ENCODE measurements at regions not wholly inside any gene's neighbourhood (a gene's known extent, or its start where the extent isn't known, plus 50 kb on each side); places are given as distances from the start of the nearest gene placed in this dataset.

DNA sequence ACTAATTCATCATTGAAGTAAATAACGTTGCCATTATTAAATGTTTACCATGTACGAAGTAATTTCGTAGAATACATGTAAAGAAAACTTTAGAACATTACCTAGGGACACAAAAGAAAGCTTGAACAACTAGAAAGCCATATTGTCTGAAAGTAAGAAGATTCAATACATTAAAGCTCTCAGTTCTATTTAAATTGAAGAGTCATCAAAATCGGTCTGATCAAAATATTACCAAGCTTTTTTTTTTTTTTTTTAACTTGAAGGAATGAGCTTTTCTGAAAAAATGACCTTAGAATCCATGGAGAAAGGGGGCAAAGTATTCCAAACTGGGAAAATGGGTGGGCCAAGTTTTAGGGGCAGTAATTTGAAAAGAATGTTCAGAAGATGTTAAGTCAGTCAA is 300.8 kb downstream of the GPD2 start:
- Histone ChIP-seq H3K36me3 (ENCODE audit: control insufficient read depth, insufficient read depth, low read length) (no peaks in the 10 kb centered on the region), H3K4me3 (ENCODE audit: low read depth, low read length) (no peak overlapping the region), H3K27me3 (ENCODE audit: control insufficient read depth, insufficient read depth, low read length) (no peaks in the 10 kb centered on the region), H3K9me3 (ENCODE audit: control insufficient read depth, insufficient read depth, low read length) (no peaks in the 10 kb centered on the region), H3K9ac (ENCODE audit: low read depth, low read length) (no peak overlapping the region), H3K4me1 (ENCODE audit: control insufficient read depth, insufficient read depth, low read length) (no peaks in the 10 kb centered on the region)

DNA sequence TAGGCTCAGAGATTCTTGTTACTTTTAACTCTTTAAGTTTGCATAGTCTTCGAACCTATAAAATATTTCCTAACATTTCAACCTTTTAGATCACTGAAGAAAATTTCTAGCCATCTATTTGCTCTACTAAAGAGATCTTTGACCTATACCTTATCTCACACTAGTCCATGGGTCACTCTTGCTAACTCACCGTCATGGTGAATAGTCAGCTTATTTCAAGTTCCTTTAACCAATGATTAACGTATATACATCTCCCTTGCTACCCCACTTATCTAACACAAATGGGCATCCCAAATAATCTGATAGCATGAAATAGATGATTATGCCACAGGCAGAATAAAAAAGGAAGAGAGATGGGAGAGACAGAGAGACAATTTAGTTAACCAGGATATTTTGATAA is 303.1 kb downstream of the GPD2 start:
- no peak overlapping the region for H3K9ac ChIP-seq (ENCODE audit: low read depth, low read length)
- H3K36me3 ChIP-seq (ENCODE audit: control insufficient read depth, insufficient read depth, low read length), result no peaks in the 10 kb centered on the region
- H3K4me1 ChIP-seq (ENCODE audit: control insufficient read depth, insufficient read depth, low read length), result peaks cover under 1% of the 10 kb centered on the region
- no peaks in the 10 kb centered on the region for H3K9me3 ChIP-seq (ENCODE audit: control insufficient read depth, insufficient read depth, low read length)
- H3K27me3 ChIP-seq (ENCODE audit: control insufficient read depth, insufficient read depth, low read length), result no peaks in the 10 kb centered on the region
- no peak overlapping the region for H3K4me3 ChIP-seq (ENCODE audit: low read depth, low read length)

DNA sequence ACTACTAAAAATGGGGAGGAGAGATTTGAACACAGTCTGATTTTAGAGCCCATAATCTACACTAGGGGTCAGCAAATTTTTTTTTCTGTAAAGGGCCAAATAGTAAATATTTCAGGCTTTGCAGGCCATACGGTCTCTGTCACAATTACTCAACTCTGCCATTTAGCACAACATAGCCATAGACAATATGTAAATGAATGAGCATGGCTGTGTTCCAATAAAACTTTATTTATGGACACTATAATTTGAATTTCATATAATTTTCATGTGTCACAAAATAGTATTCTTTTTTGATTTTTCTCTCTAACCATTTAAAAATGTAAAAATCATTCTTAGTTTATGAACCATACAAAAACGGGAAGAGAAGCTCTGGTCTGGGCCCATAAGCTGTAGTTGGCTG is 309.4 kb downstream of the GPD2 start:
- Histone ChIP-seq H3K4me3 (ENCODE audit: low read depth, low read length) (no peak overlapping the region), H3K36me3 (ENCODE audit: control insufficient read depth, insufficient read depth, low read length) (no peaks in the 10 kb centered on the region), H3K4me1 (ENCODE audit: control insufficient read depth, insufficient read depth, low read length) (peaks cover 13% of the 10 kb centered on the region), H3K9ac (ENCODE audit: low read depth, low read length) (no peak overlapping the region), H3K9me3 (ENCODE audit: control insufficient read depth, insufficient read depth, low read length) (no peaks in the 10 kb centered on the region), H3K27me3 (ENCODE audit: control insufficient read depth, insufficient read depth, low read length) (no peaks in the 10 kb centered on the region)

DNA sequence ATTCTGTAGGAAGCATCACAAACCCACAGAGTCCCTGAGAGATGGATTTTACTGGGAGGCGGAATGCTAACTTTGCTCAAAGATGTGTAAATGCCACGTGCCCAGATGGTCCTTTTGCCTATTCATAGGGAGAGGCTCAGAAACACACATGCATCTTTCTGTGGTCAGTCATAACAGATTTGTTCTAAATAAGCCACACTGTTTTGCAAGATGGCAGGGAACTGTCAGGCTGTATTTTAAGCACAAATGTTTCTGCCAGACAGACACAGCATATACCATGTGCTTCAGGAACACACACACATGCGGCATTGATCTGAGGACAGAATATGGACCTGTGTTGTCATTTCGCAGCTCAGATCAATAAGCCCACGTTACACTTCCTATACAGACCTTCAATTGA is 312.0 kb downstream of the GPD2 start:
- H3K9ac ChIP-seq (ENCODE audit: low read depth, low read length), result no peak overlapping the region
- no peaks in the 10 kb centered on the region for H3K27me3 ChIP-seq (ENCODE audit: control insufficient read depth, insufficient read depth, low read length)
- H3K4me3 ChIP-seq (ENCODE audit: low read depth, low read length), result no peak overlapping the region
- H3K4me1 ChIP-seq (ENCODE audit: control insufficient read depth, insufficient read depth, low read length), result peaks cover 13% of the 10 kb centered on the region
- H3K9me3 ChIP-seq (ENCODE audit: control insufficient read depth, insufficient read depth, low read length), result no peaks in the 10 kb centered on the region
- no peaks in the 10 kb centered on the region for H3K36me3 ChIP-seq (ENCODE audit: control insufficient read depth, insufficient read depth, low read length)

DNA sequence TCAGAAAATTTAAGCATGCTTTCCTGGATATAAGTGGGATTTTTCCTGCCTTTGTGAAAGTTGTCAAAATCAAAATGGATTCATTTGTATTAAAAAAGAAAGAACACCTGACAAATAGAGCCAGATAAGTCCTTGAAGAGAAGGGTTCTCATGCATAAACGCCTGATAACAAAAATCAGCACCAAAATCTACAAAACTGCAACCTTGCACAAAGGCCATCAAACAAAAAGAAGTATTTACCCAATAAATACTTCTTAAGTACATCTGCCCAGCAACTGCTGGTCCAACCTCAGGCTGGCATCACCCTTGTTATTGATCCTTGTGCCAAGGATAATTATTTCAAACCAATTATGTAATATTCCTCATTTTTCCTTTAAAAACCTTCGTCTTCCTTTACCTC is 315.9 kb downstream of the GPD2 start:
- Histone ChIP-seq H3K9ac (ENCODE audit: low read depth, low read length) (no peak overlapping the region), H3K27me3 (ENCODE audit: control insufficient read depth, insufficient read depth, low read length) (no peaks in the 10 kb centered on the region), H3K4me3 (ENCODE audit: low read depth, low read length) (no peak overlapping the region), H3K4me1 (ENCODE audit: control insufficient read depth, insufficient read depth, low read length) (peaks cover 5% of the 10 kb centered on the region), H3K36me3 (ENCODE audit: control insufficient read depth, insufficient read depth, low read length) (no peaks in the 10 kb centered on the region), H3K9me3 (ENCODE audit: control insufficient read depth, insufficient read depth, low read length) (no peaks in the 10 kb centered on the region)

DNA sequence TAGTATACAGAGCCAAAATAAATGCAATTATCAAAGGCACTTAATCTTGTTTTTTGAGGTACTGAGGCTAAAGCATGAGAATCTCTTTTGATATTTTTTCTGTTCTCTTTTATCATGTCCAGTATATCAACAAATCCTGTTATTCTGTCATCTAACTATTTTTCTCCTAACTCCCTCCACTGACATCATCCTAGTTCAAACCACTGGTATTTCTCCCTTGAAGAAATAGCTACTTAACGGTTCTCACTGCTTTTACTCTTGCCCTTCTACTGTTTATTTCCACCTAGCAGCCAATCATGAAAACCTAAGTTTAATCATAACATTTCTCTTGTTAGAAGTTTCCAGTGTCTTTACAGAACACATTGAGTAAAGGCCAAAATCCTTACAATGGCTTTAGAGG is 317.6 kb downstream of the GPD2 start:
- Histone ChIP-seq H3K4me3 (ENCODE audit: low read depth, low read length) (no peak overlapping the region), H3K27me3 (ENCODE audit: control insufficient read depth, insufficient read depth, low read length) (no peaks in the 10 kb centered on the region), H3K9me3 (ENCODE audit: control insufficient read depth, insufficient read depth, low read length) (no peaks in the 10 kb centered on the region), H3K4me1 (ENCODE audit: control insufficient read depth, insufficient read depth, low read length) (no peaks in the 10 kb centered on the region), H3K36me3 (ENCODE audit: control insufficient read depth, insufficient read depth, low read length) (no peaks in the 10 kb centered on the region), H3K9ac (ENCODE audit: low read depth, low read length) (no peak overlapping the region)

DNA sequence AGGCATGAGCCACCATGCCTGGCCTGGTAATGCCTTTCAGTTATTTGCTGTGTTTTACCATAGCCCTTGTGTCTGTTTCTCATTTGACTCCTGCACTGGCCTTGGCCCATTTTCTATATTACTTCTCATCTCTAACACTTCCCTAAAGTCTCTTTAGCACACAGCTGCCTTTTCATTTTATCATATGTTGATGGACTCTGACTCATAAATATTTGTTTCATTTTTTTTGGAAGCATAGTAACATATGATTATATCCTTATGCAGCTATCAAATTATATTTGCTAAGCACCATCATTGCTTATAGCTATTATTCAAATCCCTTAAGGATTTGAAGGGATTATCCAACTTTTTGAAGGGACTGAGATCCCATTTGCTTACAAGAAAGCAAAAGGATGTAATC is 320.3 kb downstream of the GPD2 start:
- Histone ChIP-seq H3K9ac (ENCODE audit: low read depth, low read length) (no peak overlapping the region), H3K4me3 (ENCODE audit: low read depth, low read length) (no peak overlapping the region), H3K27me3 (ENCODE audit: control insufficient read depth, insufficient read depth, low read length) (no peaks in the 10 kb centered on the region), H3K9me3 (ENCODE audit: control insufficient read depth, insufficient read depth, low read length) (no peaks in the 10 kb centered on the region), H3K36me3 (ENCODE audit: control insufficient read depth, insufficient read depth, low read length) (no peaks in the 10 kb centered on the region), H3K4me1 (ENCODE audit: control insufficient read depth, insufficient read depth, low read length) (no peaks in the 10 kb centered on the region)

DNA sequence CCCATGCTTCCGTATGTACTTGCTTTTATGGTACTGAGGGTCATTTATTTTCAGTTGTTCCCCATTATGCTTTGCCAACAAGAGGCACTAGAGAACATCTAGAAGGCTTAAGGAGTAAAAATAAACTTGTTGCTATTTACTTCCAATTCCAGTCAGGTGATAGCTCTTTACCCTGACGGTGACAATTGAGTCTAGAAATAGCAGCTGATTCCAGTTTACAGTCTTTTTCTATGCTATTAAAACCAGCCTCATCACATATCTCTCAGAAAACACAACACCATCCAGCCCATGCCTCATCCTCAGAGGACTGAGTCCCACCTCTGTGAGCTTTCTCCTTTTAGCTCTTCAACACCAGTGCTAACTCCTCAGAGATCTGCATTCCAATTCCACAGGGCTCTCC is 327.0 kb downstream of the GPD2 start:
- Histone ChIP-seq H3K4me3 (ENCODE audit: low read depth, low read length) (no peak overlapping the region), H3K27me3 (ENCODE audit: control insufficient read depth, insufficient read depth, low read length) (no peaks in the 10 kb centered on the region), H3K4me1 (ENCODE audit: control insufficient read depth, insufficient read depth, low read length) (no peaks in the 10 kb centered on the region), H3K36me3 (ENCODE audit: control insufficient read depth, insufficient read depth, low read length) (no peaks in the 10 kb centered on the region), H3K9ac (ENCODE audit: low read depth, low read length) (no peak overlapping the region), H3K9me3 (ENCODE audit: control insufficient read depth, insufficient read depth, low read length) (no peaks in the 10 kb centered on the region)

DNA sequence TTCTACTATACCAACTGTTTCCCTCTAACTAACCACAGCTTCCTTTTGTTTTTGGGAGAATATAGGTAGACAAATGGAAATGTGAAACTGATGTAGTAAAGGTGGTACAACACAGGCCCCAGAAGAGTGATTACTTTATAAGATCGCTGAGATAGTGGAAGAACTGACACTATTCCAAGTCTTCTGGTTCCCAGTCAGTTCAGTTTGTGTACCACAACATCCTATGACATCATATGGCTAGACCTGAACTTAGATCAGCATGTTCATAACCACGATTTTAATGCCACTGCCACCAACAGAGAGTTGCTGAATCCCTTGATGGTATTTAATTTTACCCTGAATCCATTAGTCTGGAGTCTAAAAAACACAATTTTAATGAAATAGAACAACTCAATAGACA is 328.9 kb downstream of the GPD2 start:
- no peaks in the 10 kb centered on the region for H3K27me3 ChIP-seq (ENCODE audit: control insufficient read depth, insufficient read depth, low read length)
- no peaks in the 10 kb centered on the region for H3K4me1 ChIP-seq (ENCODE audit: control insufficient read depth, insufficient read depth, low read length)
- no peak overlapping the region for H3K4me3 ChIP-seq (ENCODE audit: low read depth, low read length)
- H3K9ac ChIP-seq (ENCODE audit: low read depth, low read length), result no peak overlapping the region
- H3K36me3 ChIP-seq (ENCODE audit: control insufficient read depth, insufficient read depth, low read length), result no peaks in the 10 kb centered on the region
- no peaks in the 10 kb centered on the region for H3K9me3 ChIP-seq (ENCODE audit: control insufficient read depth, insufficient read depth, low read length)

DNA sequence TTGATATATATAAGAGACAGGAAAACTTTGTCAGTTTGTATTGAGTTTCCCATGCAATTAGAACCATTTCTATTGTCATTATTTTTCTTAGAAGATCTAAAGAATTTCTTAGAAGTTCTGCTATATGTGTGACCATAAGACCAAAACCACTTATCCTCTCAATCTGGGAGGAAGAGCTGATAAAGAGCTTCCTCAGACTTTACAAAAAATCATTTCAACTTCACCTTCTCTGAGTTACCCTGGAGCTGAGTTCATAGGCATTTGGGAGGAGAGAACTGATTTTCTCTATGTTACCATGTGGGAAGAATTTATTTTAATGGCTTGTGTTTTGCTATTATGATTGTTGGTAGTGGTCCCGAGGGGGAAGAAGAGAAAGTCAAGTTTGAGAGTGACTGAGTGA is 329.3 kb downstream of the GPD2 start:
- H3K4me1 ChIP-seq (ENCODE audit: control insufficient read depth, insufficient read depth, low read length), result no peaks in the 10 kb centered on the region
- H3K27me3 ChIP-seq (ENCODE audit: control insufficient read depth, insufficient read depth, low read length), result no peaks in the 10 kb centered on the region
- H3K9me3 ChIP-seq (ENCODE audit: control insufficient read depth, insufficient read depth, low read length), result no peaks in the 10 kb centered on the region
- no peak overlapping the region for H3K9ac ChIP-seq (ENCODE audit: low read depth, low read length)
- no peak overlapping the region for H3K4me3 ChIP-seq (ENCODE audit: low read depth, low read length)
- no peaks in the 10 kb centered on the region for H3K36me3 ChIP-seq (ENCODE audit: control insufficient read depth, insufficient read depth, low read length)

DNA sequence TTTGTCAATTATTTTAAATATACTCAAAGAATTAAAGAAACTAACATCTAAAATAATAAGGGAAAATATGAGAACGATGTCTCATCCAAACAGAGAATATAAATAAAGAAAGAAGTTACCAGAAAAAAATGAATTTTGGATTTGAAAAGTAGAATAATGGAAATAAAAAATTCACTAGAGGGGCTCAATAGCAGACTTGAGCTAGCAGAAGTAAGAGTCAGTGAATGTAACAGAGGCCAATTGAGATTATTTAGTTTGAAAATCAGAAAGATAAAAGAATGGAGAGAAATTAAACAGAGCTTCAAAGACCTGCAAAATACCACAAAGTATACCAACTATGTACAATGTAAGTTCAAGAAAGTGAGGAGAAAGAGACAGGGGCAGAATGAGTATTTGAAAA is 333.6 kb downstream of the GPD2 start:
- Histone ChIP-seq H3K9me3 (ENCODE audit: control insufficient read depth, insufficient read depth, low read length) (no peaks in the 10 kb centered on the region), H3K27me3 (ENCODE audit: control insufficient read depth, insufficient read depth, low read length) (no peaks in the 10 kb centered on the region), H3K9ac (ENCODE audit: low read depth, low read length) (no peak overlapping the region), H3K4me1 (ENCODE audit: control insufficient read depth, insufficient read depth, low read length) (no peaks in the 10 kb centered on the region), H3K4me3 (ENCODE audit: low read depth, low read length) (no peak overlapping the region), H3K36me3 (ENCODE audit: control insufficient read depth, insufficient read depth, low read length) (no peaks in the 10 kb centered on the region)

DNA sequence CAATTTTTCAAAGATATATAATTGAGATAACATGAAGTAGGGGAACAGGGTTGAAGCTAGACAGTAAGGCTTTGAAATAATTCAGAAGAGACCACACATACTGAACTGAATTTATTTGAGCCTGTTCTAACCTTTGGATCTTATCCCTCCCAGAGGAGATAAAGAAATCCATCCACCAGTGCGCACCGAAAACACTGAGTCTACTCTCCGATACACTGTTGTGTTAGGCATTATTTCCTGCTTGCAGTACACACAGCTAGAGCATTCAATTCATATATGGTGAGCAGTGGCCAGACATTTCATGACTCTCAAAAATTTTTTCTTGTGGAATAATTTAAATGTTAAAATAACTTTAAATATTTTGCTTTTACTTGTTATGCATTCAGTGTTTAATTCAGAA is 342.7 kb downstream of the GPD2 start:
- no peaks in the 10 kb centered on the region for H3K9me3 ChIP-seq (ENCODE audit: control insufficient read depth, insufficient read depth, low read length)
- H3K4me3 ChIP-seq (ENCODE audit: low read depth, low read length), result no peak overlapping the region
- H3K36me3 ChIP-seq (ENCODE audit: control insufficient read depth, insufficient read depth, low read length), result no peaks in the 10 kb centered on the region
- no peaks in the 10 kb centered on the region for H3K27me3 ChIP-seq (ENCODE audit: control insufficient read depth, insufficient read depth, low read length)
- no peak overlapping the region for H3K9ac ChIP-seq (ENCODE audit: low read depth, low read length)
- no peaks in the 10 kb centered on the region for H3K4me1 ChIP-seq (ENCODE audit: control insufficient read depth, insufficient read depth, low read length)

Measured in iPS-15b (cell line).